ENCODE measurements at regions not wholly inside any gene's neighbourhood (a gene's known extent, or its start where the extent isn't known, plus 50 kb on each side); places are given as distances from the start of the nearest gene placed in this dataset.
"Not testable (repeated sequence)": the region's sequence is repeated elsewhere in the genome, so short reads cannot be mapped to it uniquely, and the experiment has no call there.

- DNase-seq (ENCODE audit: low spot score), result no peak
- TF ChIP-seq CTCF (IDR thresholded peaks at IDR 0.05), result no peak
- no peak for ATAC-seq (ENCODE audit: low FRiP score)
Observed at GRCh38 chr5:36768450-36768849, 108.1 kb upstream of the NIPBL start.

GRCh38 chr5:36769129-36769770, 107.3 kb upstream of the NIPBL start:
- ATAC-seq (ENCODE audit: low FRiP score), result no peak
- TF ChIP-seq CTCF (IDR thresholded peaks at IDR 0.05), result no peak
- no peak for DNase-seq (ENCODE audit: low spot score)

- TF ChIP-seq CTCF (IDR thresholded peaks at IDR 0.05), result no peak
- DNase-seq (ENCODE audit: low spot score) (no peak), ATAC-seq (ENCODE audit: low FRiP score) (no peak)
Observed at GRCh38 chr5:36770125-36770524, 106.4 kb upstream of the NIPBL start.

- no peak for TF ChIP-seq CTCF (IDR thresholded peaks at IDR 0.05)
- ATAC-seq (ENCODE audit: low FRiP score), result no peak
- DNase-seq (ENCODE audit: low spot score), result no peak
Observed at GRCh38 chr5:36772276-36773140, 104.1 kb upstream of the NIPBL start.

- DNase-seq (ENCODE audit: low spot score) (no peak), ATAC-seq (ENCODE audit: low FRiP score) (no peak)
- TF ChIP-seq CTCF (IDR thresholded peaks at IDR 0.05), result no peak
Observed at GRCh38 chr5:36777105-36777757, 99.3 kb upstream of the NIPBL start.

GRCh38 chr5:36778336-36778735, 98.2 kb upstream of the NIPBL start:
- DNase-seq (ENCODE audit: low spot score) (no peak), ATAC-seq (ENCODE audit: low FRiP score) (no peak)
- no peak for TF ChIP-seq CTCF (IDR thresholded peaks at IDR 0.05)

- not testable (repeated sequence) for ATAC-seq (ENCODE audit: low FRiP score); DNase-seq (ENCODE audit: low spot score)
Observed at GRCh38 chr5:36782612-36783011, 94.0 kb upstream of the NIPBL start.
